Esophagus squamous epithelium (tissue), 5 donors: ENCODE measurements at regions not wholly inside any gene's neighbourhood (a gene's known extent, or its start where the extent isn't known, plus 50 kb on each side); places are given as distances from the start of the nearest gene placed in this dataset.
"Not testable (repeated sequence)": the region's sequence is repeated elsewhere in the genome, so short reads cannot be mapped to it uniquely, and the experiment has no call there.

Experiments used
- DNase-seq: peaks from one replicate; lab custom pipeline; 2025; lab: John Stamatoyannopoulos, UW
- H3K27ac ChIP-seq, 4 donors: fragments of 200-600 bp; sonication (generic); one replicate each; pipeline ENCODE4 v1.5.1; 2016 to 2019; ENCODE audit warnings: mild to moderate bottlenecking in 1 of 4
- H3K27me3 ChIP-seq, 4 donors: fragments of 200-600 bp; sonication (generic); 1 replicate in 3 of 4; 2 replicates in 1 of 4; pipeline versions ENCODE4 v1.5.1 to v1.6.0; 2017 to 2021; ENCODE audit warnings: antibody characterized with exemption in 1 of 4
- H3K36me3 ChIP-seq, 3 donors: fragments of 200-600 bp; sonication (generic); one replicate each; pipeline ENCODE4 v1.5.1; 2016 to 2019
- H3K4me1 ChIP-seq, 3 donors: fragments of 200-600 bp; sonication (generic); one replicate each; pipeline ENCODE4 v1.5.1; 2017 to 2019
- H3K4me3 ChIP-seq, 4 donors: fragments of 200-600 bp; sonication (generic); 1 replicate in 3 of 4; 2 replicates in 1 of 4; pipeline ENCODE4 v1.5.1; 2016 to 2019; ENCODE audit warnings: mild to moderate bottlenecking in 2 of 4, moderate library complexity in 1 of 4
- H3K9me3 ChIP-seq, 3 donors: fragments of 200-600 bp; sonication (generic); one replicate each; pipeline ENCODE4 v1.5.1; 2016 to 2019
- POLR2A ChIP-seq, 4 donors: fragments of 450-650 bp; IDR thresholded peaks; one replicate each; pipeline ENCODE4 v1.6.1; 2017; ENCODE audit warnings: antibody characterized with exemption in 4 of 4, mild to moderate bottlenecking in 4 of 4, moderate library complexity in 3 of 4
- WGBS, 2 donors: methylation state at CpG; one replicate each; pipeline ENCODE4 v1.1.5; 2018; 5-methylcytosine and 5-hydroxymethylcytosine counted together
- intact Hi-C: fragments of 100-400 bp; cut with DNase I; formaldehyde crosslinking; loops from one replicate; pipeline ENCODE4 v1.15.0; 2022
- TF ChIP-seq, protein P1 (sequence below), 6 experiments: fragments of 450-650 bp in 4 of 6; fragments of 200-600 bp in 2 of 6; sonication (generic) in 2 of 6; IDR thresholded peaks; one replicate each; pipeline ENCODE4 v1.5.1; 2016 to 2019; ENCODE audit warnings: antibody characterized with exemption in 6 of 6, mild to moderate bottlenecking in 4 of 6, moderate library complexity in 4 of 6
- donor health status: DM: yes; HTN: yes; CAD: no.

DNA sequence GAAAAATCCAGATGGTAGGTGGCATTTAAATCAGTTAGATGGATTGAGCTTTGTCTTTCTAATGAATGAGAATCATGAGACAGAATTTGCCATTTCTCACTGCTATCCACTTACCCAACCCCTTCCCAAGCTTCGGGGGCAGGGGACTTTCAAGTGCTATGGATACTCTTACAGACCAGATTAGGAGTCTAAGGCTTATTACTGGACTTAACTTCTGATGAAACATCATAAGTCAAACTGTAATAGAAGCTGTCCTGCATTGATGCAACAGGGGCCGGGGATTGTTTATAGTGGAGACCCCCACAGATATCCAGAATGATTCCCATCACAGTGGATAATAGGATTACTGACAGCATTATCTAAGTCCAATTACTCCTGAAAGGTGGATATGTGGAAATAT is 267.0 kb downstream of the NUF2 start:
- intact Hi-C loops, result no loop called here
- WGBS, 2 donors, result 73 to 80% methylated on average over 2 of the region's 2 CpGs
- no peak for TF ChIP-seq POLR2A (IDR thresholded peaks at IDR 0.05)
- TF ChIP-seq, protein P1, sequence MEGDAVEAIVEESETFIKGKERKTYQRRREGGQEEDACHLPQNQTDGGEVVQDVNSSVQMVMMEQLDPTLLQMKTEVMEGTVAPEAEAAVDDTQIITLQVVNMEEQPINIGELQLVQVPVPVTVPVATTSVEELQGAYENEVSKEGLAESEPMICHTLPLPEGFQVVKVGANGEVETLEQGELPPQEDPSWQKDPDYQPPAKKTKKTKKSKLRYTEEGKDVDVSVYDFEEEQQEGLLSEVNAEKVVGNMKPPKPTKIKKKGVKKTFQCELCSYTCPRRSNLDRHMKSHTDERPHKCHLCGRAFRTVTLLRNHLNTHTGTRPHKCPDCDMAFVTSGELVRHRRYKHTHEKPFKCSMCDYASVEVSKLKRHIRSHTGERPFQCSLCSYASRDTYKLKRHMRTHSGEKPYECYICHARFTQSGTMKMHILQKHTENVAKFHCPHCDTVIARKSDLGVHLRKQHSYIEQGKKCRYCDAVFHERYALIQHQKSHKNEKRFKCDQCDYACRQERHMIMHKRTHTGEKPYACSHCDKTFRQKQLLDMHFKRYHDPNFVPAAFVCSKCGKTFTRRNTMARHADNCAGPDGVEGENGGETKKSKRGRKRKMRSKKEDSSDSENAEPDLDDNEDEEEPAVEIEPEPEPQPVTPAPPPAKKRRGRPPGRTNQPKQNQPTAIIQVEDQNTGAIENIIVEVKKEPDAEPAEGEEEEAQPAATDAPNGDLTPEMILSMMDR (IDR thresholded peaks at IDR 0.05), result no peak
- no peak for DNase-seq
- H3K4me3 ChIP-seq, result no peak overlapping the region
- no peak overlapping the region for H3K27ac ChIP-seq
- no peaks in the 10 kb centered on the region for H3K4me1 ChIP-seq
- H3K36me3 ChIP-seq, result no peaks in the 10 kb centered on the region
- H3K9me3 ChIP-seq, result no peaks in the 10 kb centered on the region
- no peaks in the 10 kb centered on the region for H3K27me3 ChIP-seq

DNA sequence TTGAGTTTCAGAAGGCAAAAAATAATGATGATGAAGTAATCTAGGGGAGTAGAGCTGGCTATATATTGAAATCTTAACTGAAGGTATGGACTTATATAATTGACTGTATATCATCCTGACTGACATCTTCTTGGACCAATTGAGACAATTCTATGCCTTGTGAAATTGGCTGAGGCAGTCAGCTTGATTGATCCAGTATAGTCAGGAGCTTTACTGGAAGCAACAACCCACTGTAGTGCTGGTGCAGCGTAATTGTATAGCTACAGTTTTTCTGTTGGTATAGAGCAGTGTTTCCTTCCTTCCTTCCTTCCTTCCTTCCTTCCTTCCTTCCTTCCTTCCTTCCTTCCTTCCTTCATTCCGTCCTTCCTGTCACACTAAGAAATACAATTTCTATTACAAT is 268.0 kb downstream of the NUF2 start:
- DNase-seq, result no peak
- no peaks in the 10 kb centered on the region for H3K36me3 ChIP-seq
- intact Hi-C loops, result no loop called here
- H3K27me3 ChIP-seq, result no peaks in the 10 kb centered on the region
- 64 to 74% methylated on average over 2 of the region's 2 CpGs for WGBS, 2 donors
- TF ChIP-seq, protein P1 (IDR thresholded peaks at IDR 0.05), result no peak
- no peak for TF ChIP-seq POLR2A (IDR thresholded peaks at IDR 0.05)
- no peak overlapping the region for H3K4me3 ChIP-seq
- H3K4me1 ChIP-seq, result no peaks in the 10 kb centered on the region
- no peak overlapping the region for H3K27ac ChIP-seq
- no peaks in the 10 kb centered on the region for H3K9me3 ChIP-seq

- H3K27me3 ChIP-seq, H3K9me3 ChIP-seq, DNase-seq, H3K4me3 ChIP-seq, intact Hi-C loops, H3K27ac ChIP-seq, H3K4me1 ChIP-seq, H3K36me3 ChIP-seq: not testable (repeated sequence)
- WGBS, 2 donors, result 38 to 74% methylated on average over 2 of the region's 2 CpGs
Measured at GRCh38 chr1:163591131-163591530, 269.4 kb downstream of the NUF2 start.

- H3K27ac ChIP-seq, H3K4me3 ChIP-seq, H3K9me3 ChIP-seq, intact Hi-C loops, DNase-seq, H3K36me3 ChIP-seq, H3K4me1 ChIP-seq, H3K27me3 ChIP-seq: not testable (repeated sequence)
- 55 to 74% methylated on average over 3 of the region's 3 CpGs for WGBS, 2 donors
Measured at GRCh38 chr1:163592623-163593022, 270.9 kb downstream of the NUF2 start.

GRCh38 chr1:163596106-163596505 is 274.4 kb downstream of the NUF2 start:
- H3K27ac ChIP-seq, H3K4me1 ChIP-seq, DNase-seq, H3K4me3 ChIP-seq, H3K27me3 ChIP-seq, H3K9me3 ChIP-seq, H3K36me3 ChIP-seq, intact Hi-C loops: not testable (repeated sequence)
- WGBS, 2 donors, result 69% methylated on average over 3 of the region's 3 CpGs; no CpG with 5 or more reads in 1 of the 2 donors

DNA sequence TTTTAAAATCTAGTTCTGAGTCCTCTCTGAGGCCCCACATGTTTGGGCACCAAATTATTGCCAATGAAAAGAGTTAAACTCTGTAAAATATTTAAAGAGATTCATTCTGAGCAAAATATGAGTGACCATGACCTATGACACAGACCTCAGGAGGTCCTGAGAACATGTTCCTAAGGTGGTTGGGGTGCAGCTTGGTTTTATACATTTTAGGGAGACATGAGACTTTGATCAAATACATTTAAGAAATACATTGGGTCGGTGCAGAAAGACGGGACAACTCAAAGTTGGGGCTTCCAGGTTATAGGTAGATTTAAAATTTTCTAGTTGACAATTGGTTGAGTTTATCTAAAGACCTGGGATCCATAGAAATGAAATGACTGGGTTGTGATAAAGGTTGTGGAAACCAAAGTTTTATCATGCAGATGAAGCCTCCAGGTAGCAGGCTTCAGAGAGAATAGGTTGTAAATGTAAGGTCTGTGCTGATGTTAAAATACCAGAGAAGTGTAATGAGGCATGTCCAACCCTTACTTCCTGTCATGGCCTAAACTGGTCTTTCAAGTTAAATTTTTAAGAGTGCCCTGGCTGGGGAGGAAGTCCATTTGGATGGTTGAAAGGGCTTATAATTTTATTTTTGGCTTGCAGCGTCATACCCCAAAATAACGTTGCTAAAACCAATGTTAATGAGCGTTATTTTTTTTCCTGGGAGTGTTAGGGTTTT is 274.9 kb downstream of the NUF2 start:
- Histone ChIP-seq H3K36me3 (no peaks in the 10 kb centered on the region), H3K4me1 (no peaks in the 10 kb centered on the region), H3K4me3 (no peak overlapping the region), H3K27me3 (no peaks in the 10 kb centered on the region), H3K27ac (no peak overlapping the region), H3K9me3 (no peaks in the 10 kb centered on the region)
- TF ChIP-seq, protein P1 (IDR thresholded peaks at IDR 0.05), result no peak
- no peak for TF ChIP-seq POLR2A (IDR thresholded peaks at IDR 0.05)
- intact Hi-C loops, result no loop called here
- DNase-seq, result no peak
- WGBS, 2 donors, result 48 to 52% methylated on average over 5 of the region's 5 CpGs

GRCh38 chr1:163604321-163604720 is 282.6 kb downstream of the NUF2 start:
- Histone ChIP-seq H3K9me3 (no peaks in the 10 kb centered on the region), H3K36me3 (no peaks in the 10 kb centered on the region), H3K27me3 (no peaks in the 10 kb centered on the region), H3K4me3 (no peak overlapping the region), H3K4me1 (no peaks in the 10 kb centered on the region), H3K27ac (no peak overlapping the region)
- TF ChIP-seq, protein P1 (IDR thresholded peaks at IDR 0.05), result no peak
- no peak for TF ChIP-seq POLR2A (IDR thresholded peaks at IDR 0.05)
- intact Hi-C loops, result no loop called here
- no peak for DNase-seq
- WGBS, 2 donors, result 73 to 87% methylated on average over 6 of the region's 6 CpGs
